A549 (cell line): ENCODE measurements at regions not wholly inside any gene's neighbourhood (a gene's known extent, or its start where the extent isn't known, plus 50 kb on each side); places are given as distances from the start of the nearest gene placed in this dataset.

Experiments used
- CTCF ChIP-seq: fragments of >200 bp; sonication (Bioruptor Twin); formaldehyde crosslinking; IDR thresholded peaks from 3 replicates; pipeline ENCODE4 v1.5.1; 2016
- HMGXB4 ChIP-seq: fragments of 250-450 bp; sonication (Bioruptor Pico); IDR thresholded peaks from 2 replicates; pipeline ENCODE4 v1.5.0; 2021; ENCODE audit warnings: mild to moderate bottlenecking, moderate library complexity, borderline replicate concordance
- HOXA7 ChIP-seq: fragments of 250-450 bp; sonication (Bioruptor Pico); IDR thresholded peaks from 2 replicates; pipeline ENCODE4 v1.5.0; 2020; ENCODE audit warnings: mild to moderate bottlenecking, moderate library complexity
- JUNB ChIP-seq: fragments of >200 bp; sonication (Bioruptor Twin); formaldehyde crosslinking; IDR thresholded peaks from 2 replicates; pipeline ENCODE4 v1.6.1; 2016
- MYC ChIP-seq: IDR thresholded peaks from 2 replicates; pipeline ENCODE4 v1.6.1; 2012; ENCODE audit warnings: mild to moderate bottlenecking, inconsistent platforms, low read length, improper control_type of control experiment, borderline replicate concordance
- NFE2L2 ChIP-seq: fragments of 150-350 bp; conservative IDR thresholded peaks from 2 replicates; pipeline ENCODE4 v1.6.1; 2014; ENCODE audit warnings: low read length
- PBX3 ChIP-seq: IDR thresholded peaks from 2 replicates; pipeline ENCODE4 v1.6.1; 2012
- POLR2A ChIP-seq: IDR thresholded peaks from 2 replicates; pipeline ENCODE4 v1.6.1; 2012; ENCODE audit warnings: mild to moderate bottlenecking, low read length
- REST ChIP-seq: fragments of 200-600 bp; sonication (generic); IDR thresholded peaks from 2 replicates; pipeline ENCODE4 v1.6.1; 2016; ENCODE audit warnings: antibody characterized with exemption, mild to moderate bottlenecking, moderate library complexity
- SMC3 ChIP-seq: fragments of >200 bp; sonication (Bioruptor Twin); formaldehyde crosslinking; IDR thresholded peaks from 3 replicates; pipeline ENCODE4 v1.6.1; 2018; ENCODE audit warnings: inconsistent platforms
- ZNF302 ChIP-seq: fragments of 250-450 bp; sonication (Bioruptor Pico); IDR thresholded peaks from 2 replicates; pipeline ENCODE4 v1.9.0; 2021; ENCODE audit warnings: inconsistent platforms, mild to moderate bottlenecking, moderate library complexity

GRCh38 chr11:23543651-23544222 lies 683.5 kb upstream of the CCDC179 start:
- TF ChIP-seq MYC, result no peak
- TF ChIP-seq CTCF, result no peak
- TF ChIP-seq ZNF302 (CRISPR knock-in tag), result no peak
- TF ChIP-seq POLR2A, result no peak
- no peak for TF ChIP-seq REST
- TF ChIP-seq JUNB, result no peak
- no peak for TF ChIP-seq PBX3
- no peak for TF ChIP-seq NFE2L2
- TF ChIP-seq SMC3, result no peak
- no peak for TF ChIP-seq HOXA7 (CRISPR knock-in tag)
- TF ChIP-seq HMGXB4, result no peak
